ENCODE measurements at regions not wholly inside any gene's neighbourhood (a gene's known extent, or its start where the extent isn't known, plus 50 kb on each side); places are given as distances from the start of the nearest gene placed in this dataset.
"Not testable (repeated sequence)": the region's sequence is repeated elsewhere in the genome, so short reads cannot be mapped to it uniquely, and the experiment has no call there.

DNA sequence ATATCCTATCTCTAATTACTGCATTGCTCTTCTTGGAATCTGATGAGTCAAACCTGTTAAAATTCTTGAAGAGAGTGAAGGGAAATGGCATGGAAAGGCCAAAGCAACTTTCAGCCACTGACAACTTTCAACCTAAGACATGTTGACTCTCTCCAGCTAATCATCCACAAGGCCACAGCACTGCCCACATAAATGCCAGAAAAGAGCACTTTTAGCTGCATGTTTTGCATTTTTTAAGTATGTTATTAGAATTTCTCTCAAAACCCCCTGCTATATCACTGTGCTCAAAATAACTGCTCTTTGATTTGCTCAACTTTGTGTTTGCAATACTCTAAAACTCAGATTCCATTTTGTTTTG, 352.5 kb downstream of the ADGRL2 start:
- no peak overlapping the region for H3K27ac ChIP-seq
- ChIA-PET POLR2A (ENCODE audit: low non-redundant PET) (no interaction called here), CTCF (interaction anchor here (0.6 kb wide), 1 partner anchor 67 kb away, joined by 4 read pairs; no protein-coding TSS in a partner anchor)
- no peak for DNase-seq (ENCODE audit: low spot score)
- TF ChIP-seq, protein P1, sequence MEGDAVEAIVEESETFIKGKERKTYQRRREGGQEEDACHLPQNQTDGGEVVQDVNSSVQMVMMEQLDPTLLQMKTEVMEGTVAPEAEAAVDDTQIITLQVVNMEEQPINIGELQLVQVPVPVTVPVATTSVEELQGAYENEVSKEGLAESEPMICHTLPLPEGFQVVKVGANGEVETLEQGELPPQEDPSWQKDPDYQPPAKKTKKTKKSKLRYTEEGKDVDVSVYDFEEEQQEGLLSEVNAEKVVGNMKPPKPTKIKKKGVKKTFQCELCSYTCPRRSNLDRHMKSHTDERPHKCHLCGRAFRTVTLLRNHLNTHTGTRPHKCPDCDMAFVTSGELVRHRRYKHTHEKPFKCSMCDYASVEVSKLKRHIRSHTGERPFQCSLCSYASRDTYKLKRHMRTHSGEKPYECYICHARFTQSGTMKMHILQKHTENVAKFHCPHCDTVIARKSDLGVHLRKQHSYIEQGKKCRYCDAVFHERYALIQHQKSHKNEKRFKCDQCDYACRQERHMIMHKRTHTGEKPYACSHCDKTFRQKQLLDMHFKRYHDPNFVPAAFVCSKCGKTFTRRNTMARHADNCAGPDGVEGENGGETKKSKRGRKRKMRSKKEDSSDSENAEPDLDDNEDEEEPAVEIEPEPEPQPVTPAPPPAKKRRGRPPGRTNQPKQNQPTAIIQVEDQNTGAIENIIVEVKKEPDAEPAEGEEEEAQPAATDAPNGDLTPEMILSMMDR (conservative IDR thresholded peaks at IDR 0.05; ENCODE audit: low read depth), result no peak

DNA sequence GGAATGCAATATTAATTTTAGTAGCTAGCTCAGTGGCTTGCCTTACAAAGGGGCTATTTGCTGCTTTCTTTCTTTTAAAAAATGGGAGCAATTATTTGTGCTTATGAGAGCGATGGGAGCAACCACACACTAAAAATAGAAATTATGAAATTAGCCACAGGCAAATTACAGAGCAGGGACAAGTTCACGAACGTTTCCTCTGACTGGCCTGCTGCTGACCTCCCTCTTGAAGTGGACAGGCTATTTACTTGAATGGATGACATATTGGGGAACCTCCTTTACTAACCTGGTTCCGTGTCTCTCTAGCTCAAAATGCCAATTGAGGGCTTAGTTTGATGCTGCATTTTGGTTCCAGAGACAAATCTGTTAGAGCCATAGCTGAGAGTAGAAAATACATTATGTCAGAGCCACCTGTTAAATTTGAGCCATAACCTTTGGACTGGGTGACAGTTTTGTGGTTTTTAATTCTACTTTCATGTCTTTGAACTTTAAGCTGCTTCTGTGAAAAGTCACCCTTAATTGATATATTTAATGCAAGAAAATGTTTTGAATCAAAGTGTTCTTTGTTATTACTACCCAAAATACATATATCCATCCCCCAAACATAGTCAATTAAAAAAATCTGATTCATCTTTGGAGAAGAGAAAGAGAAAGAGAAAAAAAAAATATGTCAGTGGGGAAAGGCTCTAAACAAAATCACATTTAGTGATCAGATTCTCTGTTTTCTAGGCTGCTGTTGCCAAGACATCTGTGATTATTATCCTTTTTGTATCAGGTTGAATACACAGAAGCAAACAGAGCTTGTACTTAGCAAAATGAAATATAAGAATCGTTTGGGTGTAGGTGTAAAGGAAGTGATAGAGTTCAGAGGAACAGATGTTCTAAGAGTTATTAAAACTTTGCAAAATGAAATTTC, 351.9 kb downstream of the ADGRL2 start:
- no peak overlapping the region for H3K27ac ChIP-seq
- DNase-seq (ENCODE audit: low spot score), result no peak
- ChIA-PET CTCF (interaction anchor here (0.6 kb wide), 1 partner anchor 1181 kb away, joined by 6 read pairs; no protein-coding TSS in a partner anchor), POLR2A (ENCODE audit: low non-redundant PET) (no interaction called here)
- TF ChIP-seq, protein P1 (conservative IDR thresholded peaks at IDR 0.05; ENCODE audit: low read depth), result no peak

DNA sequence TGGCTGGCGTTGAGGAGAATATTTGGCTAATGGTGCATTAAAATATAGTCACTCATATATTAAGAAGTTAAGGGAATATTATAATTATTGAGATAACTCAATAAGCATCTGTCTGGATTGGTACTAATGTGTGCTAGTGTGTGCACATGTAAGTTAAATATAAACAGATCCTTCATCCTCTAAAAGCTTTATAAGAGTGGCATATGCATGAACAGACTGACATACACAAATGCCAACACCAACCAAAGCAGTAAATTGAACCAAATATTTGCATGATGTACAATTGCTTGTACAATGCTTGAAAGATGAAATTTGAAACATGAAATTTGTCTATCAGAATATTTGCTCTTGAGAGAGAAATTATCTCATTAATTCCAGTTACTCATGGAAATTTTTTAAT, 344.9 kb downstream of the ADGRL2 start:
- no peak overlapping the region for H3K27ac ChIP-seq
- TF ChIP-seq, protein P1 (conservative IDR thresholded peaks at IDR 0.05; ENCODE audit: low read depth), result no peak
- no peak for DNase-seq (ENCODE audit: low spot score)
- CTCF ChIA-PET, result no interaction called here
- POLR2A ChIA-PET (ENCODE audit: low non-redundant PET), result no interaction called here

DNA sequence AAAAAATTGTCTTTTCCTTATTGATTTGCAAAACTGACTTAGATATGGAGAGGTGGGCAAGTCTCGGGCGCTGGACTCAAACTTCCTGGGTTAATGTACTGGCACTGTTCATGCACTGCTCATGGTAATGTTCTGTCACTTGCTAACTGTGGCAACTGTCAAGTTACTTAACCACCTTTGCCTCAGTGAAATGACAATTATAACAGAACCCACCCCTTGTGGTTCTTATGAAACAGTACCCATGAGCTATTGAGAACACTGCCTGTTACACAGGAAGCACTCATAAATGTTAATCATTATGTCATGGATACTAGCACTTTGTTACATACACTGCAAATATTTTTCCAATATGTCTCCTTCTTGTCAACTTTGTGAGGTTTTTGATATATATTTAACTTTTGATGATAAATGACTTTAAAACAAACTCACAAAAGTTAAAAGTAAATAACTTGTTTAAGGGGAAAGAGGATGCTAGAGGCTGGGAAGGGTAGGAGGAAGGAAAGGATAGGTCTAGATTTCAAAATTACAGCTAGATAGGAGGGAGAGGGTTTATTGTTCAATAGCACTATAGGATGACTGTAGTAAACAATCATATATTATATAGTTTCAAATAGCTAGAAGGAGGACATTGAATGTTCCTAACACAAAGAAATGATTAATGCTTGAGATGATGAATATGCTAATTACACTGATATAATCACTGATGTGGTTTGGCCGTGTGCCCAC, 342.5 kb downstream of the ADGRL2 start:
- POLR2A ChIA-PET (ENCODE audit: low non-redundant PET), result no interaction called here

DNA sequence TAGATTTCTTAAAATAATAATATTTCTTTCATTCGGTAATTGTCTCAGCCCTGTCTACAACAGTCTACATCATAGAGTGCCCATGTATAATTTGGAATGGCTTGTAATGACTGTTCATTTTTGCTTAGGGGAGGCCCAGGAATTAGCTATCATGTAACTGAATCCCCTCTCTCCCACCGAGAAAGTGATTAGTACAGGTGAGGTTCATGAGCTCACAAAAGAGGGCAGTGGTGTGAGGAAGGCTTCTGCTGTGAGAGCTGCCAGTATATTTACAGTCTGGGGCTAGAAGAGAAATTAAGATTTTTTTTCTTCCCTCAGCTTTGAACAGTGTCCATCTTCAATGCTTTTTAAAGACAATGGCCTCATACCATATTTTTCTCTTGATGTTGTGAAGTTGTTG, 340.7 kb downstream of the ADGRL2 start:
- DNase-seq (ENCODE audit: low spot score), result no peak
- TF ChIP-seq, protein P1 (conservative IDR thresholded peaks at IDR 0.05; ENCODE audit: low read depth), result no peak
- POLR2A ChIA-PET (ENCODE audit: low non-redundant PET), result no interaction called here
- no peak overlapping the region for H3K27ac ChIP-seq
- CTCF ChIA-PET, result interaction anchor here (0.6 to 0.7 kb wide), 2 partner anchors 1663 to 1851 kb away, joined by 3 to 5 read pairs; no protein-coding TSS in a partner anchor

More for the DNA sequence above, 342.5 kb downstream of the ADGRL2 start:
- CTCF ChIA-PET, result no interaction called here
- DNase-seq (ENCODE audit: low spot score), result no peak
- no peak overlapping the region for H3K27ac ChIP-seq
- TF ChIP-seq, protein P1 (conservative IDR thresholded peaks at IDR 0.05; ENCODE audit: low read depth), result no peak

DNA sequence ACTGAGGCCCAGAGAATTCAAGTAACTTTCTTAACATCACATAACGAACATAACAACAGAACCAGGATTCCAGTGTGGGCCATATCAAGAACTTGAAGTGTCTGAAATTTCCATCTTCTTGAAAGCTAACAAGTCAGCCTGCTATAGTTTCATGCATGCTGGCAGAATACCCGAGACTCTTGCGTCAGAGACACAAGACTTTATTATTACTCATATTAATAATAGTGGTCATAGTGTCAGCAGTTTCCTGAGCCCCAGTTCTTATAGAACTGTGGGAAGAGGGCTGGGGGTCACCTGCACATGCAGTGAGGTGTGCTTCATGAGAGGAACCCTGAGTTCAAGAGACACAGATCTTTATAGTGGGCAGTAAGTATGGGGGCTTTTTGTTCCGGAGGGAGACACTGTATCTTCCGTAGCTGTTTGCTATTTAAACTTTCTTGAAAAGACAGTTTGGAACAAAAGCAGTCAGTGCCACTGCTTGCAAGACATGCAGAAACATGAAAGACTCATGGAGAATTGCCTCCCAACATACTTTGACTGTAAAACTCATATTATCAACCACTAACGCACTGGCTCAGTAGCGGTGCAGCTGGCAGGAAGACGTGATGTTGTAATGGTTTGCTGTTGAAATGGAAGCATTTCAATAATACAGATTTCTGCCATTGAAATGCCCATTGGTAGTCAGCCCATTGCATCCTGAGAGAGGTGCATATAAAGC, 339.2 kb downstream of the ADGRL2 start:
- TF ChIP-seq, protein P1 (conservative IDR thresholded peaks at IDR 0.05; ENCODE audit: low read depth), result no peak
- CTCF ChIA-PET, result interaction anchor here (0.6 to 1.0 kb wide), 2 partner anchors 10 to 24 kb away, joined by 4 to 5 read pairs; no protein-coding TSS in a partner anchor
- H3K27ac ChIP-seq, result no peak overlapping the region
- POLR2A ChIA-PET (ENCODE audit: low non-redundant PET), result no interaction called here
- no peak for DNase-seq (ENCODE audit: low spot score)

DNA sequence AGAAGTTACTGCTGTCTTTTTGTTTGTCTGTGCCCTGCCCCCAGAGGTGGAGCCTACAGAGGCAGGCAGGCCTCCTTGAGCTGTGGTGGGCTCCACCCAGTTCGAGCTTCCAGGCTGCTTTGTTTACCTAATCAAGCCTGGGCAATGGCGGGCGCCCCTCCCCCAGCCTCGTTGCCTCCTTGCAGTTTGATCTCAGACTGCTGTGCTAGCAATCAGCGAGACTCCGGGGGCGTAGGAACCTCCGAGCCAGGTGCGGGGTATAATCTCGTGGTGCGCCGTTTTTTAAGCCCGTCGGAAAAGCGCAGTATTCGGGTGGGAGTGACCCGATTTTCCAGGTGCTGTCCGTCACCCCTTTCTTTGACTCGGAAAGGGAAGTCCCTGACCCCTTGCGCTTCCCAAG, 335.6 kb downstream of the ADGRL2 start:
- CTCF ChIA-PET; DNase-seq (ENCODE audit: low spot score); POLR2A ChIA-PET (ENCODE audit: low non-redundant PET); H3K27ac ChIP-seq: not testable (repeated sequence)
